GM21619 (cell line): ENCODE measurements at regions not wholly inside any gene's neighbourhood (a gene's known extent, or its start where the extent isn't known, plus 50 kb on each side); places are given as distances from the start of the nearest gene placed in this dataset.
"Not testable (repeated sequence)": the region's sequence is repeated elsewhere in the genome, so short reads cannot be mapped to it uniquely, and the experiment has no call there.

Experiments
- ATAC-seq: cut with Tn5 transposase; IDR thresholded peaks from one replicate; pipeline ENCODE4 v1.9.1; 2021; ENCODE audit not compliant: unreplicated experiment

- no peak for ATAC-seq
Observed at GRCh38 chr6:73929405-73929804, 233.4 kb downstream of the CD109 start.

DNA sequence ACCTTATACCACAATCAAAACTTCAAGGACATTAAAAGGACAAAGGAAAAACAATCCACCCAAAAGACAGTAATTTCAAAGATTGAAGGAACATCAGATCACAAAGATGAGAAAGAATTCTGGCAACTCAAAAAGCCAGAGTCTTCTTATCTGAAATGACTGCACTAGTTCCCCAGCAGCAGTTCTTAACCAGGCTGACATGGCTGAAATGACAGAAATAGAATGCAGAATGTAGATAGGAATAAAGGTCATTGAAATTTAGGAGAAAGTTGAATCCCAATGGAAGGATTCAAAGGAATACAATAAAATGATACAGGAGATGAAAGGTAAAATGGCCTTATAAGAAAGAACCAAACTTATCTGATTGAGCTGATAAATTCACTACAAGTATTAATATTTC, 231.4 kb downstream of the CD109 start:
- ATAC-seq, result no peak

GRCh38 chr6:73925703-73926102, 229.7 kb downstream of the CD109 start:
- not testable (repeated sequence) for ATAC-seq

GRCh38 chr6:73923905-73924485, 228.0 kb downstream of the CD109 start:
- ATAC-seq, result no peak

DNA sequence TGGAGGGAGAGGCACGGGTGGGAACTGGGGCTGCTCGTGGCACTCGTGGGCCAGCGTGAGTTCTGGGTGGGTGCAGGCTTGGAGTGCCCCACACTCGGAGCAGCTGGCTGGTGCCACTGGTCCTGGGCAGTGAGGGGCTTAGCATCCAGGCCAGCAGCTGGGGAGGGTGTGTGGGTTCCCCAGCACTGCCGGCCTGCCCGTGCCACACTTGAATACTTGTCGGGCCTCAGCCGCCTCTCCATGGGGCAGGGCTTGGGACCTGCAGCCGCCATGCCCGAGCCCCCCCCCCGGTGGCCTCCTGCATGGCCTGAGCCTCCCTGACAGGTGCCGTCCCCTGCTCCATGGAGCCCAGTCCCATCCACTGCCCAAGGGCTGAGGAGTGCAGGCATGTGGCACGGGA, 207.2 kb downstream of the CD109 start:
- no peak for ATAC-seq

GRCh38 chr6:73901986-73902385, 206.0 kb downstream of the CD109 start:
- ATAC-seq, result no peak

DNA sequence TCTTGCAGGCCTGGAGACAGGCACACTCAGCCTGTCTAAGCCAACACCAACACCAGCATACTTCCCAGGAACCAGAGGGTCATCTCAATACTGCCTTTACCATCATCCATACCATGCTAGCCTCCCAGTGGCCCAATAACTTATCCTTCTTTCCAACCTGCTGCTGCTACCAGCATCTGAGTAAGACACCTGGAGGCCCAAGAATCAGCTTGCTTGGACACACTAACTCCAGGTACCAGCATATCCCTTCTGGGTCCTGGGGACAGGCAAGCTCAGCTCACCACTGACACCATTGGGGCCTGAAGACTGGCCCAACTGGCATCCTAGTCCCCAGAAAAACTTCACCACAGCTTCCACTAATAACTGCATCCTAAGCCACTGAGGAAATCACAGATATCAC, 205.3 kb downstream of the CD109 start:
- no peak for ATAC-seq

DNA sequence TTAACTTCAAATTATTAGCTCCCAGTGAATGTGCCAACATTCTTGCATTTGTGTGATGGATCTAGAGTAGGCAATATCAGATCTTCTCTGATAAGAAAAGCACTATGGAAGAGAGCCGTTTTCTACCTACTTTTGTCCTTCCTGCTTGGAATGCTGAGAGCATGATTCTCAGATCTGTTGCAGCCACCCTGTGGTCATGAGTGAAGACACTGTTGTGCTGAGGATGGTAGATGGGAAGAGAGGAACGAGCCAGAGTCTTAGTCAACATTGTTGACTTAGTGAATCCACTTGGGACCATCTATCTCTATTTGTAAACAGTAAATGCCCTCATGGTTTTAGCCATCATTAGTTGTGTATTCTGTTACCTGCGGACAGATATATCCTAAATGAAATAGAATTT, 202.6 kb downstream of the CD109 start:
- ATAC-seq, result no peak

DNA sequence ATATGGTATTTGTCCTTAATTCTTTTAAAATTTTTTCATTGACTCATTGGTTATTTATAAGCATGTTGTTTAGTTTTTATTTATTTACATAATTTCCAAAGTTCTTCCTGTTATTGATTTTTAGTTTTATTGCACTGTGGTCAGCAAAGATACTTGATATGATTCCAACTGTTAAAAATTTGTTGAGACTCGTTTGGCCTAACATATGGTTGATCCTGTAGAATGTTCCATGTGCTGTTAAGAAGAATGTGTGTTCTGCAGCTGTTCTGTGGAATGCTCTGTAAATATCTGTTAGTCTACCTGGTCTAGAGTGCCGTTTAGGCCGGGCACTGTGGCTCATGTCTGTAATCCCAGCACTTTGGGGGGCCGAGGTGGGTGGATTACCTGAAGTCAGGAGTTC, 197.7 kb downstream of the CD109 start:
- no peak for ATAC-seq

DNA sequence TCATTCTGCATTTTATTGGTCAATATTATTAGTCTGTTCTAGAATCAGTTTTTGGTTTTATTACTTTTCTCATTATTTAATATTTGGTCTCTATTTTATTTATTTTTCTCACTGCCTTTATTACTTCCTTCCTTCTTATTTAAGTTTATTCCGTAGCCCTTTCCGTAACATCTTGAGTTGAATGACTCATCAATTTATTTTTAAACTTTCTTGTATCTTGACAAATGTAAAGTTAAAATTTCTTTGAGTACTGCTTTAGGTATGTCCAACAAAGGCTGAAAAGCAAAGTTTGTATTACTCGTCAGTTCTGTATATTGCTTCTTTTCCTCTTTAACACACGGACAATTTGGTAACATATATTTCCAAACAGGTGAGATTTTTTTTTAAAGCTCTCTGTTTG, 192.0 kb downstream of the CD109 start:
- no peak for ATAC-seq

GRCh38 chr6:73885393-73885792, 189.4 kb downstream of the CD109 start:
- no peak for ATAC-seq

- ATAC-seq, result no peak
Observed at GRCh38 chr6:73884540-73884939, 188.5 kb downstream of the CD109 start.

- no peak for ATAC-seq
Observed at GRCh38 chr6:73879501-73880293, 183.7 kb downstream of the CD109 start.

DNA sequence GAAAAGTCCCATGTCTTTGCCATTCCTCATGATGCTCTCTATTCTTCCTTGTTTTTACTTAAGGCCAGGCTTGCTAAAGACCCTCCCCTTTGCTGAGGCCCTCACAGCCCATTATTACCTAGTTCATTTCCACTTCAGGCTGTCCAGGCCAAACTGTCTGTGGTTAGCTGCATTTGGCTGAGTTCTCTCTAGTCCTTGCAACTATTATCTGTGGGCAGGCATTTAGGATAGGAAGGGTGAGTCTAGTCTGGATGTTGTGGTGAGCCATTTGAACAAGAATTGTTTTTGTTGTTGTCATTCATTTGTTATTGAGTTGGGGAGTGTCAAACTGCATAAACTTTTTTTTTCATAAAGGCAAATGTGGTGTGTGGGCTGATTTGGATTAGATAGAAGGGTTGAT, 182.4 kb downstream of the CD109 start:
- ATAC-seq, result no peak
